Neural cell (in vitro differentiated cells): ENCODE measurements at regions not wholly inside any gene's neighbourhood (a gene's known extent, or its start where the extent isn't known, plus 50 kb on each side); places are given as distances from the start of the nearest gene placed in this dataset.

ENCODE experiments used
- H2AFZ ChIP-seq: fragments of 200-600, 300-800 bp; sonication (generic), shearing (Covaris generic); 2 replicates; pipeline ENCODE4 v1.6.0; 2014; ENCODE audit warnings: low read depth, mild to moderate bottlenecking, antibody characterized with exemption, low read length, moderate library complexity
- H3F3A ChIP-seq: fragments of 200-600 bp; shearing (Covaris generic); 2 replicates; pipeline ENCODE4 v1.6.1; 2016; ENCODE audit warnings: mild to moderate bottlenecking, moderate library complexity, mixed read lengths, antibody characterized with exemption, low read length; ENCODE audit not compliant: insufficient read depth, poor library complexity, severe bottlenecking
- H3K27ac ChIP-seq: fragments of 200-600, 300-800 bp; sonication (generic), shearing (Covaris generic); 2 replicates; pipeline ENCODE4 v1.5.1; 2014; ENCODE audit warnings: mild to moderate bottlenecking, low read length, moderate library complexity
- H3K27me3 ChIP-seq: fragments of 300-800, 200-600 bp; sonication (generic), shearing (Covaris generic); 2 replicates; pipeline ENCODE4 v1.6.0; 2014; ENCODE audit warnings: mild to moderate bottlenecking, low read depth, low read length, moderate library complexity; ENCODE audit not compliant: insufficient read depth
- H3K36me3 ChIP-seq: fragments of 300-800, 200-600 bp; sonication (generic), shearing (Covaris generic); 2 replicates; pipeline ENCODE4 v1.5.1; 2014; ENCODE audit warnings: mild to moderate bottlenecking, antibody characterized with exemption, low read length, moderate library complexity; ENCODE audit not compliant: insufficient read depth
- H3K4me2 ChIP-seq: fragments of 300-800, 200-600 bp; sonication (generic), shearing (Covaris generic); 2 replicates; pipeline ENCODE4 v1.6.0; 2014; ENCODE audit warnings: mild to moderate bottlenecking, low read length
- H3K4me3 ChIP-seq: fragments of 300-800, 200-600 bp; sonication (generic), shearing (Covaris generic); 2 replicates; pipeline ENCODE4 v1.5.1; 2014; ENCODE audit warnings: mild to moderate bottlenecking, low read length, moderate library complexity
- H3K79me2 ChIP-seq: fragments of 200-600 bp; shearing (Covaris generic); replicated peaks from 2 replicates; pipeline ENCODE4 v1.6.0; 2014; ENCODE audit warnings: mild to moderate bottlenecking, low read length, moderate library complexity; ENCODE audit not compliant: insufficient read depth
- H3K9ac ChIP-seq: fragments of 300-800, 200-600 bp; sonication (generic), shearing (Covaris generic); 2 replicates; pipeline ENCODE4 v1.6.1; 2016; ENCODE audit warnings: mild to moderate bottlenecking, low read length, mixed read lengths
- H3K9me2 ChIP-seq: fragments of 200-600 bp; shearing (Covaris generic); 2 replicates; pipeline ENCODE4 v1.6.1; 2016; ENCODE audit warnings: mild to moderate bottlenecking, low read length, mixed read lengths; ENCODE audit not compliant: insufficient read depth
- H3K9me3 ChIP-seq: fragments of 200-600, 300-800 bp; sonication (generic), shearing (Covaris generic); 2 replicates; pipeline ENCODE4 v1.6.1; 2016; ENCODE audit warnings: mild to moderate bottlenecking, mixed run types, low read length, moderate library complexity, mixed read lengths
- H4K20me1 ChIP-seq: fragments of 200-600 bp; shearing (Covaris generic); 2 replicates; pipeline ENCODE4 v1.6.1; 2016; ENCODE audit warnings: mild to moderate bottlenecking, mixed run types; ENCODE audit not compliant: insufficient read depth
- EP300 ChIP-seq: fragments of 450-650 bp; conservative IDR thresholded peaks from 2 replicates; pipeline ENCODE4 v1.6.1; 2014; ENCODE audit warnings: antibody characterized with exemption, mild to moderate bottlenecking, moderate library complexity; ENCODE audit not compliant: poor library complexity, severe bottlenecking
- EZH2 ChIP-seq: fragments of 200-600, 300-800 bp; shearing (Covaris generic), sonication (generic); IDR thresholded peaks from 2 replicates; pipeline ENCODE4 v1.6.1; 2014; ENCODE audit warnings: antibody characterized with exemption, low read length, borderline replicate concordance, mild to moderate bottlenecking; ENCODE audit not compliant: insufficient read depth, poor library complexity, severe bottlenecking
- MXI1 ChIP-seq: fragments of 450-650 bp; conservative IDR thresholded peaks from 2 replicates; pipeline ENCODE4 v1.6.1; 2014; ENCODE audit warnings: antibody characterized with exemption, mild to moderate bottlenecking; ENCODE audit not compliant: poor library complexity, severe bottlenecking
- POLR2AphosphoS5 ChIP-seq: IDR thresholded peaks from 2 replicates; pipeline ENCODE4 v1.6.1; 2012
- RAD21 ChIP-seq: fragments of 450-650 bp; conservative IDR thresholded peaks from 2 replicates; pipeline ENCODE4 v1.6.1; 2014; ENCODE audit warnings: antibody characterized with exemption, mild to moderate bottlenecking, moderate library complexity
- REST ChIP-seq: IDR thresholded peaks from 2 replicates; pipeline ENCODE4 v1.6.1; 2012; ENCODE audit warnings: borderline replicate concordance
- SMC3 ChIP-seq: fragments of 450-650 bp; conservative IDR thresholded peaks from 2 replicates; pipeline ENCODE4 v1.6.1; 2014; ENCODE audit warnings: antibody characterized with exemption, mild to moderate bottlenecking, moderate library complexity; ENCODE audit not compliant: poor library complexity
- TAF1 ChIP-seq: IDR thresholded peaks from 2 replicates; pipeline ENCODE4 v1.6.1; 2012; ENCODE audit warnings: low read depth
- TF ChIP-seq, protein P1 (sequence below): fragments of 450-650 bp; IDR thresholded peaks from 2 replicates; pipeline ENCODE4 v1.5.1; 2014; ENCODE audit warnings: antibody characterized with exemption, mild to moderate bottlenecking, moderate library complexity; ENCODE audit not compliant: poor library complexity, severe bottlenecking

DNA sequence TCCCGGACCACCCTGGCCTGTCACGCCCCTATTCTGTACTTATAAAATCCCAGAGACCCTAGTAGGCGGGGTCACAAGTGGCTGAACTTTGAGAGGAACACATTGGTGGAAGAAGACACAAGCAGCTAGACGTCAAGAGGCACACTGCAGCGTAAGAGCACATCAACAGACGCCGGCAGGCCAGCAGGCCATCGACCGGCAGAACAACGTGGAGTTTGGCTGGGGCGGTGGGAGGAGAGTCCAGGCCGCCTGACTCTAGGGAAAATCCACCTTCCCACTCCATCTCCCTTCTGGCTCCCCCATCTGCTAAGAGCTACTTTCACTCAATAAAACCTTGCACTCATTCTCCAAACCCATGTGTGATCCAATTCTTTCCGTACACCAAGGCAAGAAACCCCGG is 601.8 kb upstream of the CDH2 start:
- H2AFZ ChIP-seq: no peak overlapping the region
- no peak overlapping the region for H3K9ac ChIP-seq
- H3K27me3 ChIP-seq: no peaks in the 10 kb centered on the region
- H3F3A ChIP-seq: no peaks in the 10 kb centered on the region
- H3K4me3 ChIP-seq: no peak overlapping the region
- no peaks in the 10 kb centered on the region for H4K20me1 ChIP-seq
- H3K79me2 ChIP-seq: no peaks in the 10 kb centered on the region
- H3K9me2 ChIP-seq: no peaks in the 10 kb centered on the region
- TF ChIP-seq EZH2 (no peak), MXI1 (no peak), TAF1 (no peak), RAD21 (no peak), EP300 (no peak), SMC3 (no peak), POLR2AphosphoS5 (no peak), REST (no peak)
- TF ChIP-seq, protein P1, sequence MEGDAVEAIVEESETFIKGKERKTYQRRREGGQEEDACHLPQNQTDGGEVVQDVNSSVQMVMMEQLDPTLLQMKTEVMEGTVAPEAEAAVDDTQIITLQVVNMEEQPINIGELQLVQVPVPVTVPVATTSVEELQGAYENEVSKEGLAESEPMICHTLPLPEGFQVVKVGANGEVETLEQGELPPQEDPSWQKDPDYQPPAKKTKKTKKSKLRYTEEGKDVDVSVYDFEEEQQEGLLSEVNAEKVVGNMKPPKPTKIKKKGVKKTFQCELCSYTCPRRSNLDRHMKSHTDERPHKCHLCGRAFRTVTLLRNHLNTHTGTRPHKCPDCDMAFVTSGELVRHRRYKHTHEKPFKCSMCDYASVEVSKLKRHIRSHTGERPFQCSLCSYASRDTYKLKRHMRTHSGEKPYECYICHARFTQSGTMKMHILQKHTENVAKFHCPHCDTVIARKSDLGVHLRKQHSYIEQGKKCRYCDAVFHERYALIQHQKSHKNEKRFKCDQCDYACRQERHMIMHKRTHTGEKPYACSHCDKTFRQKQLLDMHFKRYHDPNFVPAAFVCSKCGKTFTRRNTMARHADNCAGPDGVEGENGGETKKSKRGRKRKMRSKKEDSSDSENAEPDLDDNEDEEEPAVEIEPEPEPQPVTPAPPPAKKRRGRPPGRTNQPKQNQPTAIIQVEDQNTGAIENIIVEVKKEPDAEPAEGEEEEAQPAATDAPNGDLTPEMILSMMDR: no peak
- no peaks in the 10 kb centered on the region for H3K9me3 ChIP-seq
- H3K4me2 ChIP-seq: no peak overlapping the region
- no peak overlapping the region for H3K27ac ChIP-seq
- H3K36me3 ChIP-seq: no peaks in the 10 kb centered on the region

- Histone ChIP-seq H2AFZ (no peak overlapping the region), H3K36me3 (no peaks in the 10 kb centered on the region), H3F3A (no peaks in the 10 kb centered on the region), H4K20me1 (no peaks in the 10 kb centered on the region), H3K27ac (no peak overlapping the region), H3K79me2 (no peaks in the 10 kb centered on the region), H3K4me3 (no peak overlapping the region), H3K4me2 (no peak overlapping the region), H3K9ac (no peak overlapping the region), H3K27me3 (no peaks in the 10 kb centered on the region), H3K9me3 (no peaks in the 10 kb centered on the region), H3K9me2 (no peaks in the 10 kb centered on the region)
- no peak for TF ChIP-seq TAF1
- TF ChIP-seq EZH2: no peak
- no peak for TF ChIP-seq MXI1
- TF ChIP-seq SMC3: no peak
- TF ChIP-seq, protein P1: no peak
- no peak for TF ChIP-seq POLR2AphosphoS5
- no peak for TF ChIP-seq REST
- TF ChIP-seq RAD21: no peak
- no peak for TF ChIP-seq EP300
Measured at GRCh38 chr18:28777756-28778155, 600.8 kb upstream of the CDH2 start.
